ENCODE measurements at regions not wholly inside any gene's neighbourhood (a gene's known extent, or its start where the extent isn't known, plus 50 kb on each side); places are given as distances from the start of the nearest gene placed in this dataset.

DNA sequence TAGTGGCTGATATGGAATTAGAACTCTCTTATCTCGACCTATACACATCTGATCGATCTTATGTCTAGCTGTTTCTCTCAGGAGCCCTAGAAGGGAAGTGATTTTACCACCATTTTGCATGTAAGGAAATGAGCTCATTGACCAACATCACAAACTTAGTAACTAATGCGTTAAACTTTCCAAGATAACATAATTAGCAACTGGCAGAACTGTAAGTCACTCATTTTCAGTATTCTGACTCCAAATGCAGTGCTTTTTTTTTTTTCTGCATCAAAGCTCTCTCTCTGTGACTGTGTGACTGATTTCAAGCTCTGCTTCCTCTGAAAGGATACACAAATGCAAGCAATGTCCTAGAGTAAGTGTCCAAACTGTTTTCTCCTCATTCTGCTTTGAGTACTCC is 68.1 kb upstream of the FBXL7 start:
- no peak overlapping the region for H3K4me3 ChIP-seq (replicated peaks; ENCODE audit: low read depth, low read length)
- DNase-seq (ENCODE audit: extremely low read depth, low read depth): no peak
- TF ChIP-seq, protein P1, sequence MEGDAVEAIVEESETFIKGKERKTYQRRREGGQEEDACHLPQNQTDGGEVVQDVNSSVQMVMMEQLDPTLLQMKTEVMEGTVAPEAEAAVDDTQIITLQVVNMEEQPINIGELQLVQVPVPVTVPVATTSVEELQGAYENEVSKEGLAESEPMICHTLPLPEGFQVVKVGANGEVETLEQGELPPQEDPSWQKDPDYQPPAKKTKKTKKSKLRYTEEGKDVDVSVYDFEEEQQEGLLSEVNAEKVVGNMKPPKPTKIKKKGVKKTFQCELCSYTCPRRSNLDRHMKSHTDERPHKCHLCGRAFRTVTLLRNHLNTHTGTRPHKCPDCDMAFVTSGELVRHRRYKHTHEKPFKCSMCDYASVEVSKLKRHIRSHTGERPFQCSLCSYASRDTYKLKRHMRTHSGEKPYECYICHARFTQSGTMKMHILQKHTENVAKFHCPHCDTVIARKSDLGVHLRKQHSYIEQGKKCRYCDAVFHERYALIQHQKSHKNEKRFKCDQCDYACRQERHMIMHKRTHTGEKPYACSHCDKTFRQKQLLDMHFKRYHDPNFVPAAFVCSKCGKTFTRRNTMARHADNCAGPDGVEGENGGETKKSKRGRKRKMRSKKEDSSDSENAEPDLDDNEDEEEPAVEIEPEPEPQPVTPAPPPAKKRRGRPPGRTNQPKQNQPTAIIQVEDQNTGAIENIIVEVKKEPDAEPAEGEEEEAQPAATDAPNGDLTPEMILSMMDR (IDR thresholded peaks at IDR 0.05; ENCODE audit: low read depth, low read length, missing control alignments): no peak

DNA sequence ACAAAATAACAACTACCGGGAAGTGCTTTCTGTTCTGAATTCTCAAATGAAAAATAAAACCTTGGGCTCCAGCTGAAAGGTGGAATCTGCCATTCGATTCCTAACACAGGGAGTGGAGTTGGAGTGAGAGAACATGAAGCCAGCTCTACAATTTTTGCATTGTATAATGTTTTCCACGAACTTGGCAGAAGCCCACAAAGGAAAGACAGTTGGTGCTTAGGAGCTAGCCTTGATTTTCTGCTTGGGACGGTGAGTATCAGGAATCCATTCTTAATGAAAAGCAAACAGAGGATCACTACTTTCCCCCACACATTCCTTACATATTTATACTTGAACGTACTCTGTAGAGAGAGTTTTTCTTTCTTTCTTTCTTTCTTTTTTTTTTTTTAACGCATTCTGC is 74.2 kb upstream of the FBXL7 start:
- TF ChIP-seq, protein P1 (IDR thresholded peaks at IDR 0.05; ENCODE audit: low read depth, low read length, missing control alignments): no peak
- H3K4me3 ChIP-seq (replicated peaks; ENCODE audit: low read depth, low read length): no peak overlapping the region
- no peak for DNase-seq (ENCODE audit: extremely low read depth, low read depth)

DNA sequence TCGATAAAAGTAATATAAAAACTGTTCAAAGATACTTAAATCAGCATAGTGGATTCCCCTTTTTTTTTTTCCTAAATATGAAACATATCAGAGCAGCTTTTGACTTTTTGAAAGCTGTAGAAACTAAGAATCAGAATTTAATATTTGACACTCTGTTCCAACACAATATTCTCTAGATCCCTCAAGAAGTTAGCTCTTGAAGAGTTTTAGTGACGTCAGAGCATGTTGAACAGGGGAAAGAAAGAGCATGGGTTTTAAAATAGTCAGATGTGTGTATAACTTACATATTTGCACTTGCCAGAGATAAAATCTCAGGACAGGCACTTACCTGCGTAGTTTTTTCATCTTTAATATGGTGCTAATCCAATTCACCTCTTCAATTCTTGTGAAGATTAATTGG is 75.2 kb upstream of the FBXL7 start:
- no peak overlapping the region for H3K4me3 ChIP-seq (replicated peaks; ENCODE audit: low read depth, low read length)
- TF ChIP-seq, protein P1 (IDR thresholded peaks at IDR 0.05; ENCODE audit: low read depth, low read length, missing control alignments): no peak
- no peak for DNase-seq (ENCODE audit: extremely low read depth, low read depth)

DNA sequence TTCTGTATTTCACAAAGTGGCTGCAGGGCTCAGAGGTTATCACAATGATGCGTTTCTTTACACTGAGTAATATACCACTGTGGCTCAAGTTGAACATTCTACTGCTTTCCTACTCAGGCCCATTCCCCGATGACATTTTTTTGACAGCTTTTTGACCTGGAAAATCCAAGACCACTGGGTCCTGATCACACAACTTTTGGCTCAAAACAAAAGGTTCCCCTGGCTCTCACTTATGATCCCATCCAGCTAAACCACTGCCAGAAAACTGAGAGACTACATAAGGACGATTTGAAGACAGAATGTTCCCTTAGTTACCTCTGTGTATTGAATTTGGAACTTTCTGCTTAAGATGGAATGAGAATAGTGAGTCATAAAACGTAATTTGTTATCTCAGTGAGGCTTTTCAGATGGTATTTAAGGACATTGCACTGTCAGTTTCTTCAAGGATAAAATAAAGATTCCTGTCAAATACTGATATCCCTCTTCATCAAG is 78.0 kb upstream of the FBXL7 start:
- H3K4me3 ChIP-seq (replicated peaks; ENCODE audit: low read depth, low read length): no peak overlapping the region
- TF ChIP-seq, protein P1 (IDR thresholded peaks at IDR 0.05; ENCODE audit: low read depth, low read length, missing control alignments): no peak

DNA sequence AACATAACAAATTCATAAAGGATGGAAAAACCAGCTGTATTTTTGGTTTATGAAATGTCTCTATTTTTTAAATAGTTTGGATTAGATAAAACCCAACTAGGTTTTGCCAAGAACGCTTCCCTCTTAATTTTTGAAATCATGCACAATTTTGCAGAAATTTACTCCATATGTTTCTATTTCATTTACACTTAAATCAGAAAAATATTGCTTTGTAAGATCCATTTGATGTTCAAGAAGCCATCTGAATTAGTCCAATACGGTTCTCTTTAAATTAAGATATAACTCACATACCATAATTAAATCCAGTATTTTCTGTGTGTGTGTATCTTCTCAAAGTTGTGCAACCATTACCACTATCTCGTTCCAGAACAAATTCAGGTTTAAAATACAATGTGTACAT is 78.6 kb upstream of the FBXL7 start:
- no peak overlapping the region for H3K4me3 ChIP-seq (replicated peaks; ENCODE audit: low read depth, low read length)
- TF ChIP-seq, protein P1 (IDR thresholded peaks at IDR 0.05; ENCODE audit: low read depth, low read length, missing control alignments): no peak

More for the DNA sequence above, 78.0 kb upstream of the FBXL7 start:
- no peak for DNase-seq (ENCODE audit: extremely low read depth, low read depth)

DNA sequence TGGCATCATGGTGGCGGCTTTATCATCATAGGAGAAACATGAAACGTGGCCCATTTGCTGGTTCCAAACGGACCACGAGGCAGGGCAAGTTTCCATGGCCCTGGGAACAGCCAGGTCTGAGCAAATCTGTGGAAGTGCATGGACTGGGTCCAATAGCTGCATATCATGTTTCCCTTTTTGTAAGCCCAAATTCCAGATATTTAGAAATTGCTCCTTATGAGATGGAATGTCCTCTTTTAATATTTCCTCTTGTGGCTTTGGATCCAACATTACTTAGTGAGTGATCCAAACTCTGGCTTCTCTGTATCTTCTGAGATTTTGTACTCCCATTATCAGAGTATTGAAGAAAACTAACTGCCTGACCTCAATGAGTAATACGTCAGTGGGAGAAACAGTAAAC is 79.8 kb upstream of the FBXL7 start:
- TF ChIP-seq, protein P1 (IDR thresholded peaks at IDR 0.05; ENCODE audit: low read depth, low read length, missing control alignments): no peak
- no peak for DNase-seq (ENCODE audit: extremely low read depth, low read depth)
- no peak overlapping the region for H3K4me3 ChIP-seq (replicated peaks; ENCODE audit: low read depth, low read length)

More for the DNA sequence above, 78.6 kb upstream of the FBXL7 start:
- DNase-seq (ENCODE audit: extremely low read depth, low read depth): no peak

DNA sequence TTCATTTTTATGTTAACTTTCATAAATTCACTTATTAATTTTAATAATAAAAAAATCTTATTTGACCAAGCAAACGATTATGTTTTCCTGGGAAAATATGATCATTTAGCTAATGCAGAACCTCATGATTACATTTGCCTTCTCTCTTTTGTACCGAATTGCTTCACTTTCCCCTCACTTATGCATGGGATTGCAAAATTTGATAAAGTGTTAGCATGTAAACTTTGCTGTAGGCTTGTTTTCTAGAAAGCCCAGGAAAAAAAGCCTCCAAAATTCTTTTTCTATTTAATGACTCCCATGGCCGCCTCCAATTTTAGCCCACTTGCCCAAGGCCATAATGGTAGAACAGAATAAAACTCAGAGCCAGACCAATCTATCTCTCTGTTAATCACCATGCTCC is 82.8 kb upstream of the FBXL7 start:
- no peak overlapping the region for H3K4me3 ChIP-seq (replicated peaks; ENCODE audit: low read depth, low read length)
- TF ChIP-seq, protein P1 (IDR thresholded peaks at IDR 0.05; ENCODE audit: low read depth, low read length, missing control alignments): no peak
- DNase-seq (ENCODE audit: extremely low read depth, low read depth): no peak
